ENCODE measurements at regions not wholly inside any gene's neighbourhood (a gene's known extent, or its start where the extent isn't known, plus 50 kb on each side); places are given as distances from the start of the nearest gene placed in this dataset.

DNA sequence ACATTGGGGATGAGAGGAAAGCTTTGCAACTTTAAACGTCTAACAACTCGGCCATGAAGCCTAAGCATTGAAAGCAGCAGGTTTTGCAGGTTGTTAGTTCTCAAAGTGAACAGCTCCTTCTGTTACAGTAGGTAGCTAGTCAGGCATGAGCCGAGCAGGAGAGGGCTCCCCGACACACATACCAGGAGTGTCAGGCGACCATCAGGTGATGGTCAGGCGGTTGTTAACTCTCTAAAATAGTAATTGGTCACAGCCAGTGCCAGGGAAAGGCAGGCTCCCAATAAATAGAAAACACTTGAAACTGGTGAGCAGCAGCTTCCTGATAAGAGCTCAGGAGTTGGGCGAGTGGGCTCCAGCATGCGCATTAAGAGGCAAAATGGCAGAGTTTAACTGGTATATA is 53.5 kb upstream of the DAPL1 start:
- TF ChIP-seq, protein P1, sequence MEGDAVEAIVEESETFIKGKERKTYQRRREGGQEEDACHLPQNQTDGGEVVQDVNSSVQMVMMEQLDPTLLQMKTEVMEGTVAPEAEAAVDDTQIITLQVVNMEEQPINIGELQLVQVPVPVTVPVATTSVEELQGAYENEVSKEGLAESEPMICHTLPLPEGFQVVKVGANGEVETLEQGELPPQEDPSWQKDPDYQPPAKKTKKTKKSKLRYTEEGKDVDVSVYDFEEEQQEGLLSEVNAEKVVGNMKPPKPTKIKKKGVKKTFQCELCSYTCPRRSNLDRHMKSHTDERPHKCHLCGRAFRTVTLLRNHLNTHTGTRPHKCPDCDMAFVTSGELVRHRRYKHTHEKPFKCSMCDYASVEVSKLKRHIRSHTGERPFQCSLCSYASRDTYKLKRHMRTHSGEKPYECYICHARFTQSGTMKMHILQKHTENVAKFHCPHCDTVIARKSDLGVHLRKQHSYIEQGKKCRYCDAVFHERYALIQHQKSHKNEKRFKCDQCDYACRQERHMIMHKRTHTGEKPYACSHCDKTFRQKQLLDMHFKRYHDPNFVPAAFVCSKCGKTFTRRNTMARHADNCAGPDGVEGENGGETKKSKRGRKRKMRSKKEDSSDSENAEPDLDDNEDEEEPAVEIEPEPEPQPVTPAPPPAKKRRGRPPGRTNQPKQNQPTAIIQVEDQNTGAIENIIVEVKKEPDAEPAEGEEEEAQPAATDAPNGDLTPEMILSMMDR (IDR thresholded peaks at IDR 0.05): no peak
- no peak for TF ChIP-seq ZFX (IDR thresholded peaks at IDR 0.05; ENCODE audit: borderline replicate concordance)
- no peak overlapping the region for H3K27ac ChIP-seq

DNA sequence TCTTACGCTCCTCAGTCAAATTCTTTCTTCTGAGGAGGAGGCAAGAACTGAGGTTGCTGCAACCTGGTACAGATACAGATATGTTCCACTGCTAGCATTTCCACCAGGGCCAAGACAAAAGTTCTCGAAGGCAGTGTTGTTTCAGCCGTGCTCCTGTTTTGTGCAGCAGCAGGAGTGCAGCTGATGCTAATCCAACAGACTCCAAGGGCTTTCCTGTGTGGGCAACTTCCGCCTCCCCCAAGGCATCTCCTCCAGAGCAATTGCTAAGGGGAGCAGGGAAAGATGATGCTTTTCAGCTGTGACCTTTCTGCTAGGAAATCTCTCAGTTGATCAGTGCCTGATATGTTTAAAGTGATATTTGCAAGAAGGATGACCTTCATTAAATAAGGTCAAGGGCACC is 52.6 kb upstream of the DAPL1 start:
- TF ChIP-seq, protein P1 (IDR thresholded peaks at IDR 0.05): no peak
- TF ChIP-seq ZFX (IDR thresholded peaks at IDR 0.05; ENCODE audit: borderline replicate concordance): no peak
- H3K27ac ChIP-seq: no peak overlapping the region

DNA sequence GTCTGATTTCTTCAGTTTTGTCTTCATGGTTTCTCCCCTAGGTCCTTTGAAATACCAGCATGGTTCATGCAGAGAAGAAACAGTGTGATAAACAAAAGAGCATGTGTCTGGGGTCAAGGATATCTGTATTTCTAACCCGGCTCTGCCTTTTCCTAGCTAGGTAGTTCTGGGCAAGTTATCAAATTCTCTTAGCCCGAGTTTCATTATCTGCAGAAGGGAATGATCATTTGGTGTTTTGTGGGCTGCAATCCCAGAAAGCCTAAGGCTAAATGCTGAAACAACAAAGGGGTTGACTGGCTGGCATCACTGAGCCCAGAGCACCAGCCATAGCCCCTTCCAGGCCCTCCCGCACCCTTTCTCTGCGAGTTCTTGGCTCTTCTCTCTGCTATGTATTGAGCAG is 51.7 kb upstream of the DAPL1 start:
- H3K27ac ChIP-seq: no peak overlapping the region
- no peak for TF ChIP-seq ZFX (IDR thresholded peaks at IDR 0.05; ENCODE audit: borderline replicate concordance)
- TF ChIP-seq, protein P1 (IDR thresholded peaks at IDR 0.05): no peak

DNA sequence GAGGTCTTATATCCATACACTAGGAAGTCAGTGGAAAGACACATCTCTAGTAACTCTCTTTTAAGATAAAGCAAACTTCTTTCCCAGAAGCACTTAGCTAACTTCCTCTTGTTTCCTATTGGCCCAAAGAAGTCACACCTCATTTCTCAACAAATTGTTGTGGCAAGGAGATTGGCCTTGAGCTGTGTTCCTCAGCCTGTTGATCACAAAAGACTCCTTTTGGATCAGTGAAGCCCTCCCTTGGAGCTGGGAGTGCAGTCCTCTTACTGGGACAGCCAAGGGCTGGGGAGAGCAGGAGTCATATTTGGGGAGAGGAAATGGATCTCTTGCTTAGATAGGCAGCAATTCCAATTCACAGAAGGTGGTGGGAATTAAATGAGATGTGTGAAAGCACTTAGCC is 51.2 kb upstream of the DAPL1 start:
- TF ChIP-seq, protein P1 (IDR thresholded peaks at IDR 0.05): no peak
- TF ChIP-seq ZFX (IDR thresholded peaks at IDR 0.05; ENCODE audit: borderline replicate concordance): no peak
- no peak overlapping the region for H3K27ac ChIP-seq

DNA sequence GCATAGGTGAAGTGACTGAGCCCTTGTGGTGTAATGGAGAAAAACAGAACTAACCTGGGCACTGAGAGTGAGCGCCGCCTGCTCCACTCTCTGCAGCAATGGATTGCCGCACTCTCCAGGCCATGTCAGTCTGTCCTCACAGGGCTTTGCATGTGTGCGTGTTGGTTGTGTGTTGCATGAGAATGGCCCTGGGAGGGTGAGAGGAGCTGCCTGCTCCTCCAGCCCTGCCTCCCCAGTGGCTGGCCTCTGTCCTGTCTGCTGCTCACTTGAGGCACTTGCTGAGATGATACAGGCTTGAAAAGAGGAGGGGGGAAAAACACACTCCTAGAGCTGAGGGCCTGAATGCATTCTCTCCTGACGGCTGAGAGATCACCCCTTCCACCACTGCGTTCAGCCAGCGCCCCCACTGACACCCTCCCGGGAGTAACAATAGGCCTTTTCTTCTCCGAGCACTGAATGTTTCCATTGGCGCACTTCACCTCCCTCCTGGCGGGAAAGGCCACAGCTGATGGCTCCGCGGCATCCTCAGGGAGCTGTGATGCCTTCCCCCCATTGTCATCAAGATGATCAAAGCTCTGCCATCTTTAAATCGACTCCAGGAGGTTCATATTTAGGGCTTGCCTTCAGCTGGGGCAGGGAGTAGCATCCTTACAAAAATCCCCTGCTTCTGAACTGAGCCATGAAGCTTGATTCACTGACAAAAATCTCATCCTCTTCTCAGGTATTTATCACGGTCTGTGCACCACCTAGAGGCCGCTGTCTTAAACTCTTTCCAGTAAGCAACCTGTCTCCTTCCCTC is 49.9 kb upstream of the DAPL1 start:
- TF ChIP-seq ZFX (IDR thresholded peaks at IDR 0.05; ENCODE audit: borderline replicate concordance): no peak
- TF ChIP-seq, protein P1 (IDR thresholded peaks at IDR 0.05): peak; percentile 49
- no peak overlapping the region for H3K27ac ChIP-seq

Data from 22Rv1 (cell line).